ENCODE measurements at regions not wholly inside any gene's neighbourhood (a gene's known extent, or its start where the extent isn't known, plus 50 kb on each side); places are given as distances from the start of the nearest gene placed in this dataset.

GRCh38 chr16:73817526-73818324, 478.9 kb upstream of the PSMD7 start:
- CTCF ChIA-PET = no interaction called here
- BruUV-seq (replicated peaks) = no TSS peak
- POLR2A ChIA-PET (ENCODE audit: unreplicated experiment) = no interaction called here

GRCh38 chr16:73813527-73813926, 483.1 kb upstream of the PSMD7 start:
- no peak overlapping the region for H3K9ac ChIP-seq (ENCODE audit: low read length)
- POLR2A ChIA-PET (ENCODE audit: unreplicated experiment) = no interaction called here
- no peaks in the 10 kb centered on the region for H3K36me3 ChIP-seq (ENCODE audit: low read depth, low read length)
- DNase-seq = no peak
- no peak overlapping the region for H3K4me2 ChIP-seq (ENCODE audit: low read length)
- no peaks in the 10 kb centered on the region for H4K20me1 ChIP-seq (ENCODE audit: low read length)
- no peak for TF ChIP-seq EZH2 (IDR thresholded peaks at IDR 0.05; ENCODE audit: low read length, unreplicated experiment)
- no peak for TF ChIP-seq EZH2phosphoT487 (IDR thresholded peaks at IDR 0.05; ENCODE audit: borderline replicate concordance, low read length)
- TF ChIP-seq CTCF (conservative IDR thresholded peaks at IDR 0.05; ENCODE audit: low read depth, low read length) = no peak
- CTCF ChIA-PET = no interaction called here
- H3F3A ChIP-seq (ENCODE audit: low read length, unreplicated experiment) = no peaks in the 10 kb centered on the region
- no peak overlapping the region for H2AFZ ChIP-seq (ENCODE audit: low read length)
- H3K27me3 ChIP-seq (ENCODE audit: low read length) = no peaks in the 10 kb centered on the region
- no peak overlapping the region for H3K4me3 ChIP-seq (ENCODE audit: low read length)
- no peaks in the 10 kb centered on the region for H3K4me1 ChIP-seq (ENCODE audit: insufficient read depth, low read length)
- intact Hi-C loops (cut with micrococcal nuclease) = no loop called here
- H3K79me2 ChIP-seq (ENCODE audit: low read length) = no peaks in the 10 kb centered on the region
- H3K9me2 ChIP-seq (replicated peaks; ENCODE audit: low read length) = no peaks in the 10 kb centered on the region
- ATAC-seq = no peak
- BruUV-seq (replicated peaks) = no TSS peak
- no peak overlapping the region for H3K27ac ChIP-seq (ENCODE audit: low read length)
- no peaks in the 10 kb centered on the region for H3K9me3 ChIP-seq (ENCODE audit: low read length)

More at GRCh38 chr16:73817526-73818324, 478.9 kb upstream of the PSMD7 start:
- Histone ChIP-seq H3K27ac (ENCODE audit: low read length) (no peak overlapping the region), H3K4me3 (ENCODE audit: low read length) (no peak overlapping the region), H3F3A (ENCODE audit: low read length, unreplicated experiment) (no peaks in the 10 kb centered on the region), H3K4me2 (ENCODE audit: low read length) (no peak overlapping the region), H3K27me3 (ENCODE audit: low read length) (no peaks in the 10 kb centered on the region), H3K79me2 (ENCODE audit: low read length) (no peaks in the 10 kb centered on the region), H3K9ac (ENCODE audit: low read length) (no peak overlapping the region), H3K9me2 (replicated peaks; ENCODE audit: low read length) (no peaks in the 10 kb centered on the region), H3K9me3 (ENCODE audit: low read length) (no peaks in the 10 kb centered on the region), H3K4me1 (ENCODE audit: insufficient read depth, low read length) (no peaks in the 10 kb centered on the region), H3K36me3 (ENCODE audit: low read depth, low read length) (no peaks in the 10 kb centered on the region), H2AFZ (ENCODE audit: low read length) (no peak overlapping the region), H4K20me1 (ENCODE audit: low read length) (no peaks in the 10 kb centered on the region)
- intact Hi-C loops (cut with micrococcal nuclease) = no loop called here
- no peak for TF ChIP-seq CTCF (conservative IDR thresholded peaks at IDR 0.05; ENCODE audit: low read depth, low read length)
- TF ChIP-seq EZH2 (IDR thresholded peaks at IDR 0.05; ENCODE audit: low read length, unreplicated experiment) = no peak
- TF ChIP-seq EZH2phosphoT487 (IDR thresholded peaks at IDR 0.05; ENCODE audit: borderline replicate concordance, low read length) = no peak
- ATAC-seq = no peak
- DNase-seq = no peak

- intact Hi-C loops (cut with micrococcal nuclease) = no loop called here
- no peak overlapping the region for H3K4me2 ChIP-seq (ENCODE audit: low read length)
- no peak overlapping the region for H3K9ac ChIP-seq (ENCODE audit: low read length)
- no peaks in the 10 kb centered on the region for H3K9me2 ChIP-seq (replicated peaks; ENCODE audit: low read length)
- CTCF ChIA-PET = no interaction called here
- POLR2A ChIA-PET (ENCODE audit: unreplicated experiment) = no interaction called here
- no peak overlapping the region for H3K4me3 ChIP-seq (ENCODE audit: low read length)
- TF ChIP-seq CTCF (conservative IDR thresholded peaks at IDR 0.05; ENCODE audit: low read depth, low read length) (no peak), EZH2 (IDR thresholded peaks at IDR 0.05; ENCODE audit: low read length, unreplicated experiment) (no peak), EZH2phosphoT487 (IDR thresholded peaks at IDR 0.05; ENCODE audit: borderline replicate concordance, low read length) (no peak)
- no peaks in the 10 kb centered on the region for H3F3A ChIP-seq (ENCODE audit: low read length, unreplicated experiment)
- H3K9me3 ChIP-seq (ENCODE audit: low read length) = no peaks in the 10 kb centered on the region
- ATAC-seq (no peak), DNase-seq (no peak)
- H3K27ac ChIP-seq (ENCODE audit: low read length) = no peak overlapping the region
- no peaks in the 10 kb centered on the region for H3K36me3 ChIP-seq (ENCODE audit: low read depth, low read length)
- H4K20me1 ChIP-seq (ENCODE audit: low read length) = no peaks in the 10 kb centered on the region
- no TSS peak for BruUV-seq (replicated peaks)
- H3K79me2 ChIP-seq (ENCODE audit: low read length) = no peaks in the 10 kb centered on the region
- no peak overlapping the region for H2AFZ ChIP-seq (ENCODE audit: low read length)
- H3K4me1 ChIP-seq (ENCODE audit: insufficient read depth, low read length) = no peaks in the 10 kb centered on the region
- H3K27me3 ChIP-seq (ENCODE audit: low read length) = no peaks in the 10 kb centered on the region
Observed at GRCh38 chr16:73804456-73804855, 492.2 kb upstream of the PSMD7 start.

Data from PC-3 (cell line).